Breast epithelium (tissue), 4 donors: ENCODE measurements at regions not wholly inside any gene's neighbourhood (a gene's known extent, or its start where the extent isn't known, plus 50 kb on each side); places are given as distances from the start of the nearest gene placed in this dataset.

Experiments used
- DNase-seq, 2 donors: peaks; one replicate each; pipeline ENCODE4 v3.0.0-alpha.2; 2019; ENCODE audit warnings: low spot score in 2 of 2
- H3K27ac ChIP-seq, 2 donors: fragments of 200-600 bp; sonication (generic) in 1 of 2; one replicate each; pipeline ENCODE4 v1.5.1; 2016 to 2019; ENCODE audit warnings: mild to moderate bottlenecking in 1 of 2
- H3K27me3 ChIP-seq, 2 donors: fragments of 200-600 bp; sonication (generic) in 1 of 2; one replicate each; pipeline versions ENCODE4 v1.5.1 to v1.6.0; 2017 to 2019; ENCODE audit warnings: control low read depth in 1 of 2, mild to moderate bottlenecking in 1 of 2
- H3K36me3 ChIP-seq: fragments of 200-600 bp; one replicate; pipeline ENCODE4 v1.5.1; 2019
- H3K4me1 ChIP-seq, 2 donors: fragments of 200-600 bp; sonication (generic); one replicate each; pipeline ENCODE4 v1.5.1; 2016 to 2019; ENCODE audit warnings: control low read depth in 1 of 2
- H3K4me3 ChIP-seq, 3 donors: fragments of 200-600 bp; sonication (generic); 1 replicate in 2 of 3; 2 replicates in 1 of 3; pipeline ENCODE4 v1.5.1; 2016 to 2019; ENCODE audit warnings: mild to moderate bottlenecking in 3 of 3, moderate library complexity in 2 of 3
- H3K9me3 ChIP-seq, 2 donors: fragments of 200-600 bp; sonication (generic) in 1 of 2; one replicate each; pipeline ENCODE4 v1.5.1; 2016 to 2019; ENCODE audit warnings: control low read depth in 1 of 2
- CTCF ChIP-seq, 3 donors: fragments of 450-650 bp; IDR thresholded peaks; one replicate each; pipeline ENCODE4 v1.5.1; 2016 to 2017; ENCODE audit warnings: antibody characterized with exemption in 3 of 3, mild to moderate bottlenecking in 3 of 3, moderate library complexity in 3 of 3
- POLR2A ChIP-seq: fragments of 450-650 bp; IDR thresholded peaks from one replicate; pipeline ENCODE4 v1.6.1; 2016; ENCODE audit warnings: antibody characterized with exemption, mild to moderate bottlenecking, moderate library complexity
- POLR2AphosphoS5 ChIP-seq, 3 donors: sonication (generic); formaldehyde crosslinking; IDR thresholded peaks; one replicate each; pipeline ENCODE4 v1.6.1; 2017; ENCODE audit warnings: antibody characterized with exemption in 3 of 3
- intact Hi-C: fragments of 100-400 bp; cut with DNase I; formaldehyde crosslinking; loops from one replicate; pipeline ENCODE4 v1.15.1; 2023; ENCODE audit warnings: low total_unique reads

GRCh38 chr15:61729646-61730045, 330.6 kb downstream of the VPS13C start:
- DNase-seq: no peak
- H3K27ac ChIP-seq: no peak overlapping the region
- H3K36me3 ChIP-seq: no peaks in the 10 kb centered on the region
- H3K27me3 ChIP-seq: no peaks in the 10 kb centered on the region
- intact Hi-C loops: no loop called here
- no peak overlapping the region for H3K4me3 ChIP-seq
- TF ChIP-seq POLR2AphosphoS5 (IDR thresholded peaks at IDR 0.05) (no peak), CTCF (IDR thresholded peaks at IDR 0.05) (no peak), POLR2A (no peak)
- H3K9me3 ChIP-seq: no peaks in the 10 kb centered on the region
- no peaks in the 10 kb centered on the region for H3K4me1 ChIP-seq

GRCh38 chr15:61726166-61726565, 334.1 kb downstream of the VPS13C start:
- no peak overlapping the region for H3K4me3 ChIP-seq
- no peaks in the 10 kb centered on the region for H3K4me1 ChIP-seq
- intact Hi-C loops: no loop called here
- TF ChIP-seq POLR2AphosphoS5 (IDR thresholded peaks at IDR 0.05): no peak
- no peak for TF ChIP-seq POLR2A
- TF ChIP-seq CTCF (IDR thresholded peaks at IDR 0.05): no peak
- H3K9me3 ChIP-seq: no peaks in the 10 kb centered on the region
- H3K36me3 ChIP-seq: no peaks in the 10 kb centered on the region
- no peak for DNase-seq
- no peaks in the 10 kb centered on the region for H3K27me3 ChIP-seq
- no peak overlapping the region for H3K27ac ChIP-seq

- Histone ChIP-seq H3K4me1 (no peaks in the 10 kb centered on the region), H3K36me3 (no peaks in the 10 kb centered on the region), H3K9me3 (no peaks in the 10 kb centered on the region), H3K4me3 (no peak overlapping the region), H3K27me3 (no peaks in the 10 kb centered on the region), H3K27ac (no peak overlapping the region)
- no peak for DNase-seq
- intact Hi-C loops: no loop called here
- no peak for TF ChIP-seq CTCF (IDR thresholded peaks at IDR 0.05)
- no peak for TF ChIP-seq POLR2AphosphoS5 (IDR thresholded peaks at IDR 0.05)
- no peak for TF ChIP-seq POLR2A
Observed at GRCh38 chr15:61725251-61725650, 335.0 kb downstream of the VPS13C start.

GRCh38 chr15:61724251-61724939, 335.9 kb downstream of the VPS13C start:
- Histone ChIP-seq H3K27me3 (no peaks in the 10 kb centered on the region), H3K4me1 (no peaks in the 10 kb centered on the region), H3K9me3 (no peaks in the 10 kb centered on the region), H3K36me3 (no peaks in the 10 kb centered on the region), H3K4me3 (no peak overlapping the region), H3K27ac (peak overlapping the region in 1 of 2 donors; percentile 66)
- no peak for DNase-seq
- TF ChIP-seq POLR2AphosphoS5 (IDR thresholded peaks at IDR 0.05) (no peak), CTCF (IDR thresholded peaks at IDR 0.05) (no peak), POLR2A (no peak)
- intact Hi-C loops: no loop called here

- no peak for DNase-seq
- H3K27ac ChIP-seq: peak overlapping the region in 1 of 2 donors; percentile 19
- TF ChIP-seq CTCF (IDR thresholded peaks at IDR 0.05) (no peak), POLR2AphosphoS5 (IDR thresholded peaks at IDR 0.05) (no peak), POLR2A (no peak)
- H3K9me3 ChIP-seq: no peaks in the 10 kb centered on the region
- intact Hi-C loops: no loop called here
- H3K4me1 ChIP-seq: no peaks in the 10 kb centered on the region
- H3K36me3 ChIP-seq: no peaks in the 10 kb centered on the region
- H3K27me3 ChIP-seq: no peaks in the 10 kb centered on the region
- no peak overlapping the region for H3K4me3 ChIP-seq
Observed at GRCh38 chr15:61721418-61721817, 338.8 kb downstream of the VPS13C start.
